K562 (cell line): ENCODE measurements at regions not wholly inside any gene's neighbourhood (a gene's known extent, or its start where the extent isn't known, plus 50 kb on each side); places are given as distances from the start of the nearest gene placed in this dataset.

Experiments
- ATAC-seq: fragments of 200-7000 bp; cut with Tn5 transposase; 3 replicates; pipeline ENCODE4 v1.9.1; 2020; ENCODE audit warnings: moderate library complexity
- BruUV-seq: library from RNA; stranded (reverse); fragments of 400-500 nt; replicated peaks from 2 replicates; lab custom pipeline; 2021; lab: Mats Ljungman, UMichigan
- CTCF ChIA-PET: fragments of 300-600 bp; formaldehyde crosslinking; extraction: SDS; loops from one replicate; lab custom pipeline; 2021; ENCODE audit warnings: low intra/inter-chr PET ratio; lab: Yijun Ruan, JAX
- POLR2A ChIA-PET: fragments of 300-600, 350-650 bp; sonication (Branson Sonifier 250); formaldehyde crosslinking; extraction: SDS; loops from one replicate; lab custom pipeline; 2021; ENCODE audit warnings: antibody characterized with exemption, inconsistent platforms; lab: Yijun Ruan, JAX
- DNase-seq, 4 experiments: peaks; one replicate each; pipeline versions ENCODE4 v3.0.0 to v3.0.0-alpha.2; 2011 to 2018; ENCODE audit warnings: low spot score in 3 of 4, mixed read lengths in 3 of 4; ENCODE audit errors: extremely low read depth in 1 of 4
- FAIRE-seq: peaks from 2 replicates; lab custom pipeline; 2011; peaks lifted over from hg19 to GRCh38; lab: Jason Lieb, UNC
- H2AFZ ChIP-seq: 2 replicates; pipeline ENCODE4 v1.6.0; 2011; ENCODE audit warnings: low read depth, low read length, control low read depth, inconsistent platforms
- H3K27ac ChIP-seq: fragments of 200-600 bp; 3 replicates; pipeline ENCODE4 v1.8.0; 2011; ENCODE audit warnings: low read depth, mild to moderate bottlenecking, control low read depth, inconsistent platforms, low read length, moderate library complexity, mixed read lengths; ENCODE audit errors: extremely low read depth
- H3K27me3 ChIP-seq, 2 experiments: fragments of 300-600 bp in 1 of 2; 2 replicates in 1 of 2; 3 replicates in 1 of 2; pipeline versions ENCODE4 v1.6.0 to v1.8.0; 2011; ENCODE audit warnings: inconsistent platforms in 2 of 2, low read length in 2 of 2, mild to moderate bottlenecking in 1 of 2, mixed read lengths in 1 of 2, moderate library complexity in 1 of 2; ENCODE audit not compliant: control insufficient read depth in 2 of 2, insufficient read depth in 2 of 2
- H3K36me3 ChIP-seq: fragments of 300-600 bp; 3 replicates; pipeline ENCODE4 v1.8.0; 2011; ENCODE audit warnings: mild to moderate bottlenecking, low read length, inconsistent platforms; ENCODE audit not compliant: control insufficient read depth, insufficient read depth
- H3K4me1 ChIP-seq, 2 experiments: fragments of 200-600 bp in 1 of 2; replicated peaks in 1 of 2; 2 replicates in 1 of 2; 3 replicates in 1 of 2; pipeline versions ENCODE4 v1.5.1 to v1.8.0; 2011; ENCODE audit warnings: inconsistent platforms in 2 of 2, low read length in 2 of 2, mild to moderate bottlenecking in 1 of 2, mixed read lengths in 1 of 2, moderate library complexity in 1 of 2; ENCODE audit not compliant: control insufficient read depth in 2 of 2, insufficient read depth in 2 of 2
- H3K4me2 ChIP-seq: 2 replicates; pipeline ENCODE4 v1.6.1; 2011; ENCODE audit warnings: low read length, control low read depth, inconsistent platforms, mixed read lengths; ENCODE audit not compliant: insufficient read depth
- H3K4me3 ChIP-seq: fragments of 200-600 bp; sonication (generic), shearing (Covaris generic); 2 replicates; pipeline ENCODE4 v1.5.1; 2016; ENCODE audit warnings: control low read depth, inconsistent platforms
- H3K79me2 ChIP-seq: fragments of 200-600 bp; 3 replicates; pipeline ENCODE4 v1.8.0; 2011; ENCODE audit warnings: low read length, inconsistent platforms; ENCODE audit not compliant: control insufficient read depth, insufficient read depth
- H3K9ac ChIP-seq, 2 experiments: 2 replicates each; pipeline versions ENCODE4 v1.6.0 to v1.6.1; 2011; ENCODE audit warnings: low read depth in 2 of 2, low read length in 2 of 2, control low read depth in 1 of 2, inconsistent platforms in 1 of 2, mild to moderate bottlenecking in 1 of 2, mixed read lengths in 1 of 2; ENCODE audit not compliant: insufficient read depth in 1 of 2
- H3K9me1 ChIP-seq: one replicate; pipeline ENCODE4 v1.6.0; 2011; ENCODE audit warnings: inconsistent platforms, mild to moderate bottlenecking, low read length, moderate library complexity; ENCODE audit not compliant: control insufficient read depth, insufficient read depth
- H3K9me3 ChIP-seq: replicated peaks from 2 replicates; pipeline ENCODE4 v1.5.1; 2011; ENCODE audit warnings: low read depth, low read length, inconsistent platforms; ENCODE audit not compliant: control insufficient read depth, insufficient read depth
- H4K20me1 ChIP-seq: replicated peaks from 2 replicates; pipeline ENCODE4 v1.6.1; 2011; ENCODE audit warnings: low read length, inconsistent platforms, mixed read lengths; ENCODE audit not compliant: control insufficient read depth, insufficient read depth
- ARNT ChIP-seq, 2 experiments: fragments of 450-650 bp; IDR thresholded peaks; 2 replicates each; pipeline ENCODE4 v1.6.1; 2016; ENCODE audit warnings: mild to moderate bottlenecking in 1 of 2
- EWSR1 ChIP-seq: fragments of 450-650 bp; IDR thresholded peaks from 2 replicates; pipeline ENCODE4 v1.6.1; 2018; ENCODE audit warnings: borderline replicate concordance, mild to moderate bottlenecking, low read depth, moderate library complexity; ENCODE audit not compliant: partially characterized antibody
- NR1H2 ChIP-seq: sonication (generic); formaldehyde crosslinking; IDR thresholded peaks from 2 replicates; pipeline ENCODE4 v1.4.0; 2020; ENCODE audit warnings: mild to moderate bottlenecking, missing genetic modification reagents
- PRPF4 ChIP-seq: fragments of 200-400 bp; formaldehyde crosslinking; IDR thresholded peaks from one replicate; pipeline ENCODE4 v1.6.1; 2017; ENCODE audit warnings: low read length, low read depth, mild to moderate bottlenecking; ENCODE audit not compliant: insufficient read depth, poor library complexity, severe bottlenecking
- SMAD1 ChIP-seq: fragments of 150-350 bp; IDR thresholded peaks from 2 replicates; pipeline ENCODE4 v1.6.1; 2014; ENCODE audit warnings: low read length, low read depth; ENCODE audit not compliant: partially characterized antibody
- SMC3 ChIP-seq: conservative IDR thresholded peaks from 2 replicates; pipeline ENCODE4 v1.6.1; 2011; ENCODE audit warnings: low read depth, low read length, improper control_type of control experiment; ENCODE audit not compliant: insufficient read depth
- TCF3 ChIP-seq: sonication (generic); formaldehyde crosslinking; IDR thresholded peaks from 2 replicates; pipeline ENCODE4 v1.4.0; 2020; ENCODE audit warnings: mild to moderate bottlenecking, missing genetic modification reagents
- ZKSCAN1 ChIP-seq: fragments of 150-350 bp; IDR thresholded peaks from 2 replicates; pipeline ENCODE4 v1.6.1; 2016; ENCODE audit warnings: low read depth, low read length
- ZNF274 ChIP-seq: IDR thresholded peaks from 2 replicates; pipeline ENCODE4 v1.6.1; 2011; ENCODE audit warnings: low read depth, mild to moderate bottlenecking, low read length, moderate library complexity, borderline replicate concordance
- ZNF57 ChIP-seq: fragments of 450-650 bp; formaldehyde crosslinking; IDR thresholded peaks from 2 replicates; pipeline ENCODE4 v1.4.0; 2020; ENCODE audit warnings: mild to moderate bottlenecking, moderate library complexity
- WGBS: fragments of 100-300 bp; shearing (Covaris generic); methylation state at CpG from one replicate; pipeline ENCODE4 v1.1.6; 2016; ENCODE audit warnings: low coverage, mixed read lengths; ENCODE audit not compliant: insufficient coverage; ENCODE audit errors: missing lambda C conversion rate; 5-methylcytosine and 5-hydroxymethylcytosine counted together
- in situ Hi-C: fragments of 300-500 bp; cut with MboI; formaldehyde crosslinking; loops from 4 replicates; pipeline ENCODE4 v1.15.0; 2018; ENCODE audit warnings: inconsistent platforms, mixed read lengths
- intact Hi-C: fragments of 100-400 bp; cut with micrococcal nuclease; formaldehyde crosslinking; loops from 2 replicates; pipeline ENCODE4 v1.14.2; 2022
- TF ChIP-seq, protein P1 (sequence below): fragments of 200-800 bp; sonication (Bioruptor generic); IDR thresholded peaks from 2 replicates; pipeline ENCODE4 v1.6.1; 2016; ENCODE audit warnings: missing genetic modification characterization, missing compliant biosample characterization
- TF ChIP-seq, protein P2 (sequence below): sonication (generic); formaldehyde crosslinking; IDR thresholded peaks from 2 replicates; pipeline ENCODE4 v1.8.1; 2023; ENCODE audit warnings: mild to moderate bottlenecking, missing genetic modification reagents
- TF ChIP-seq, protein P3 (sequence below): fragments of 250-450 bp; sonication (Bioruptor Pico); IDR thresholded peaks from 2 replicates; pipeline ENCODE4 v1.8.0; 2022; ENCODE audit warnings: inconsistent platforms, mild to moderate bottlenecking, moderate library complexity, borderline replicate concordance
- TF ChIP-seq, protein P4 (sequence below): sonication (generic); formaldehyde crosslinking; IDR thresholded peaks from 2 replicates; pipeline ENCODE4 v1.8.1; 2023; ENCODE audit warnings: mild to moderate bottlenecking, missing genetic modification reagents

DNA sequence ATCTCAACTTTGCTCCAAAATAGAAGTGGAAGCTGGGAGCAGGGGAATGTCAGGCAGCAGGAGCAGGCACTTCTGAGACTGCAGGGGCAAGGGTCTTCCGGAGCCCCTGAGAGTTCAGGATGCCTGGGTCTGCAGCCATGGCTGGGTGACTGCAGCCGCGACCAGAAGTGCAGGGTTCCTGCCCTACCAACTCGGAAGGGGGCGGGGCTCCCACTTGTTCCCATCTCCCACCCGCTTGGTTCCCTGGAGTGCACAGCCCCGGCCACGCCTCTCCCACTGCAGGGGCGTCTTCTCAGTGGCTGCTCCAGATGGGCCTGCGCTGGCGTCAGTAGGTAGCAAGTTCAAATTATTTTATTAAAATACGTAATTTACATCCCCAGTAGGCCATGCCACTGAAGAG is 1631.7 kb downstream of the OLFM4 start:
- POLR2A ChIA-PET, result no interaction called here
- in situ Hi-C loops (no loop called here), intact Hi-C loops (no loop called here)
- Histone ChIP-seq H3K9me1 (no peaks in the 10 kb centered on the region), H3K79me2 (no peaks in the 10 kb centered on the region), H4K20me1 (no peaks in the 10 kb centered on the region), H3K9ac (no peak overlapping the region), H3K36me3 (no peaks in the 10 kb centered on the region), H2AFZ (no peak overlapping the region), H3K27me3 (no peaks in the 10 kb centered on the region), H3K4me1 (no peaks in the 10 kb centered on the region), H3K27ac (no peak overlapping the region), H3K4me3 (no peak overlapping the region), H3K9me3 (no peaks in the 10 kb centered on the region), H3K4me2 (no peak overlapping the region)
- ATAC-seq, result no peak
- FAIRE-seq, result no peak
- no peak for DNase-seq
- WGBS, result under 1% methylated on average over 10 of the region's 12 CpGs
- CTCF ChIA-PET, result no interaction called here
- TF ChIP-seq, protein P1, sequence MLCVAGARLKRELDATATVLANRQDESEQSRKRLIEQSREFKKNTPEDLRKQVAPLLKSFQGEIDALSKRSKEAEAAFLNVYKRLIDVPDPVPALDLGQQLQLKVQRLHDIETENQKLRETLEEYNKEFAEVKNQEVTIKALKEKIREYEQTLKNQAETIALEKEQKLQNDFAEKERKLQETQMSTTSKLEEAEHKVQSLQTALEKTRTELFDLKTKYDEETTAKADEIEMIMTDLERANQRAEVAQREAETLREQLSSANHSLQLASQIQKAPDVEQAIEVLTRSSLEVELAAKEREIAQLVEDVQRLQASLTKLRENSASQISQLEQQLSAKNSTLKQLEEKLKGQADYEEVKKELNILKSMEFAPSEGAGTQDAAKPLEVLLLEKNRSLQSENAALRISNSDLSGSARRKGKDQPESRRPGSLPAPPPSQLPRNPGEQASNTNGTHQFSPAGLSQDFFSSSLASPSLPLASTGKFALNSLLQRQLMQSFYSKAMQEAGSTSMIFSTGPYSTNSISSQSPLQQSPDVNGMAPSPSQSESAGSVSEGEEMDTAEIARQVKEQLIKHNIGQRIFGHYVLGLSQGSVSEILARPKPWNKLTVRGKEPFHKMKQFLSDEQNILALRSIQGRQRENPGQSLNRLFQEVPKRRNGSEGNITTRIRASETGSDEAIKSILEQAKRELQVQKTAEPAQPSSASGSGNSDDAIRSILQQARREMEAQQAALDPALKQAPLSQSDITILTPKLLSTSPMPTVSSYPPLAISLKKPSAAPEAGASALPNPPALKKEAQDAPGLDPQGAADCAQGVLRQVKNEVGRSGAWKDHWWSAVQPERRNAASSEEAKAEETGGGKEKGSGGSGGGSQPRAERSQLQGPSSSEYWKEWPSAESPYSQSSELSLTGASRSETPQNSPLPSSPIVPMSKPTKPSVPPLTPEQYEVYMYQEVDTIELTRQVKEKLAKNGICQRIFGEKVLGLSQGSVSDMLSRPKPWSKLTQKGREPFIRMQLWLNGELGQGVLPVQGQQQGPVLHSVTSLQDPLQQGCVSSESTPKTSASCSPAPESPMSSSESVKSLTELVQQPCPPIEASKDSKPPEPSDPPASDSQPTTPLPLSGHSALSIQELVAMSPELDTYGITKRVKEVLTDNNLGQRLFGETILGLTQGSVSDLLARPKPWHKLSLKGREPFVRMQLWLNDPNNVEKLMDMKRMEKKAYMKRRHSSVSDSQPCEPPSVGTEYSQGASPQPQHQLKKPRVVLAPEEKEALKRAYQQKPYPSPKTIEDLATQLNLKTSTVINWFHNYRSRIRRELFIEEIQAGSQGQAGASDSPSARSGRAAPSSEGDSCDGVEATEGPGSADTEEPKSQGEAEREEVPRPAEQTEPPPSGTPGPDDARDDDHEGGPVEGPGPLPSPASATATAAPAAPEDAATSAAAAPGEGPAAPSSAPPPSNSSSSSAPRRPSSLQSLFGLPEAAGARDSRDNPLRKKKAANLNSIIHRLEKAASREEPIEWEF (CRISPR knock-in tag), result no peak
- TF ChIP-seq ZNF274 (no peak), TCF3 (CRISPR knock-in tag) (no peak), EWSR1 (no peak), SMAD1 (no peak), ZKSCAN1 (no peak), SMC3 (no peak), NR1H2 (CRISPR knock-in tag) (no peak), ARNT (IDR thresholded peaks at IDR 0.05) (no peak), PRPF4 (no peak), ZNF57 (CRISPR knock-in tag) (no peak)
- TF ChIP-seq, protein P2, sequence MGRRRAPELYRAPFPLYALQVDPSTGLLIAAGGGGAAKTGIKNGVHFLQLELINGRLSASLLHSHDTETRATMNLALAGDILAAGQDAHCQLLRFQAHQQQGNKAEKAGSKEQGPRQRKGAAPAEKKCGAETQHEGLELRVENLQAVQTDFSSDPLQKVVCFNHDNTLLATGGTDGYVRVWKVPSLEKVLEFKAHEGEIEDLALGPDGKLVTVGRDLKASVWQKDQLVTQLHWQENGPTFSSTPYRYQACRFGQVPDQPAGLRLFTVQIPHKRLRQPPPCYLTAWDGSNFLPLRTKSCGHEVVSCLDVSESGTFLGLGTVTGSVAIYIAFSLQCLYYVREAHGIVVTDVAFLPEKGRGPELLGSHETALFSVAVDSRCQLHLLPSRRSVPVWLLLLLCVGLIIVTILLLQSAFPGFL, result no peak
- TF ChIP-seq, protein P3, sequence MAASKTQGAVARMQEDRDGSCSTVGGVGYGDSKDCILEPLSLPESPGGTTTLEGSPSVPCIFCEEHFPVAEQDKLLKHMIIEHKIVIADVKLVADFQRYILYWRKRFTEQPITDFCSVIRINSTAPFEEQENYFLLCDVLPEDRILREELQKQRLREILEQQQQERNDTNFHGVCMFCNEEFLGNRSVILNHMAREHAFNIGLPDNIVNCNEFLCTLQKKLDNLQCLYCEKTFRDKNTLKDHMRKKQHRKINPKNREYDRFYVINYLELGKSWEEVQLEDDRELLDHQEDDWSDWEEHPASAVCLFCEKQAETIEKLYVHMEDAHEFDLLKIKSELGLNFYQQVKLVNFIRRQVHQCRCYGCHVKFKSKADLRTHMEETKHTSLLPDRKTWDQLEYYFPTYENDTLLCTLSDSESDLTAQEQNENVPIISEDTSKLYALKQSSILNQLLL (CRISPR knock-in tag), result no peak
- TF ChIP-seq, protein P4, sequence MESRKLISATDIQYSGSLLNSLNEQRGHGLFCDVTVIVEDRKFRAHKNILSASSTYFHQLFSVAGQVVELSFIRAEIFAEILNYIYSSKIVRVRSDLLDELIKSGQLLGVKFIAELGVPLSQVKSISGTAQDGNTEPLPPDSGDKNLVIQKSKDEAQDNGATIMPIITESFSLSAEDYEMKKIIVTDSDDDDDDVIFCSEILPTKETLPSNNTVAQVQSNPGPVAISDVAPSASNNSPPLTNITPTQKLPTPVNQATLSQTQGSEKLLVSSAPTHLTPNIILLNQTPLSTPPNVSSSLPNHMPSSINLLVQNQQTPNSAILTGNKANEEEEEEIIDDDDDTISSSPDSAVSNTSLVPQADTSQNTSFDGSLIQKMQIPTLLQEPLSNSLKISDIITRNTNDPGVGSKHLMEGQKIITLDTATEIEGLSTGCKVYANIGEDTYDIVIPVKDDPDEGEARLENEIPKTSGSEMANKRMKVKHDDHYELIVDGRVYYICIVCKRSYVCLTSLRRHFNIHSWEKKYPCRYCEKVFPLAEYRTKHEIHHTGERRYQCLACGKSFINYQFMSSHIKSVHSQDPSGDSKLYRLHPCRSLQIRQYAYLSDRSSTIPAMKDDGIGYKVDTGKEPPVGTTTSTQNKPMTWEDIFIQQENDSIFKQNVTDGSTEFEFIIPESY (CRISPR knock-in tag), result no peak
- no TSS peak for BruUV-seq
